GM12872 (cell line): ENCODE measurements at regions not wholly inside any gene's neighbourhood (a gene's known extent, or its start where the extent isn't known, plus 50 kb on each side); places are given as distances from the start of the nearest gene placed in this dataset.

Source experiments
- TF ChIP-seq, protein P1 (sequence below): IDR thresholded peaks from 3 replicates; pipeline ENCODE4 v1.5.1; 2011; ENCODE audit warnings: low read depth, mild to moderate bottlenecking, low read length, moderate library complexity; ENCODE audit not compliant: insufficient read depth

DNA sequence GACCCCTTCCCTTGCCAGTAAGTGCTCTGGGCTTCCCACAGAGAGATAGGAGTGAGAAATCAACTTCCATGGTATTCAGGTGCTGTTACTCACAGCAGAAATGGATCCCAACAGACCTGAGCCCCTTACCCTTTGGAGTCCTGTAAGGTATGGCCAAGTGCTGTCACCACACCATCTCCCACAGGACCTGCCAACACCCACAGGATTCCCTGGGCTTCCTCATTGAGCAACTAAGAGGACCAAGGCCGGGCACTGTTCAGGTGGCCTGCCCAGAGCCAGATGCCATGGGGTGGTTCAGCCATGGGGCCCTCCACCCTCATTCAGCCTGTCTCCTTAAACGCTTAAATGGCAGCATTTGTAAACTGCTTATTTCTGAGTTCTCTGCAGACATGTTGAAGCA is 166.2 kb downstream of the TRIM43 start:
- TF ChIP-seq, protein P1, sequence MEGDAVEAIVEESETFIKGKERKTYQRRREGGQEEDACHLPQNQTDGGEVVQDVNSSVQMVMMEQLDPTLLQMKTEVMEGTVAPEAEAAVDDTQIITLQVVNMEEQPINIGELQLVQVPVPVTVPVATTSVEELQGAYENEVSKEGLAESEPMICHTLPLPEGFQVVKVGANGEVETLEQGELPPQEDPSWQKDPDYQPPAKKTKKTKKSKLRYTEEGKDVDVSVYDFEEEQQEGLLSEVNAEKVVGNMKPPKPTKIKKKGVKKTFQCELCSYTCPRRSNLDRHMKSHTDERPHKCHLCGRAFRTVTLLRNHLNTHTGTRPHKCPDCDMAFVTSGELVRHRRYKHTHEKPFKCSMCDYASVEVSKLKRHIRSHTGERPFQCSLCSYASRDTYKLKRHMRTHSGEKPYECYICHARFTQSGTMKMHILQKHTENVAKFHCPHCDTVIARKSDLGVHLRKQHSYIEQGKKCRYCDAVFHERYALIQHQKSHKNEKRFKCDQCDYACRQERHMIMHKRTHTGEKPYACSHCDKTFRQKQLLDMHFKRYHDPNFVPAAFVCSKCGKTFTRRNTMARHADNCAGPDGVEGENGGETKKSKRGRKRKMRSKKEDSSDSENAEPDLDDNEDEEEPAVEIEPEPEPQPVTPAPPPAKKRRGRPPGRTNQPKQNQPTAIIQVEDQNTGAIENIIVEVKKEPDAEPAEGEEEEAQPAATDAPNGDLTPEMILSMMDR, result no peak

DNA sequence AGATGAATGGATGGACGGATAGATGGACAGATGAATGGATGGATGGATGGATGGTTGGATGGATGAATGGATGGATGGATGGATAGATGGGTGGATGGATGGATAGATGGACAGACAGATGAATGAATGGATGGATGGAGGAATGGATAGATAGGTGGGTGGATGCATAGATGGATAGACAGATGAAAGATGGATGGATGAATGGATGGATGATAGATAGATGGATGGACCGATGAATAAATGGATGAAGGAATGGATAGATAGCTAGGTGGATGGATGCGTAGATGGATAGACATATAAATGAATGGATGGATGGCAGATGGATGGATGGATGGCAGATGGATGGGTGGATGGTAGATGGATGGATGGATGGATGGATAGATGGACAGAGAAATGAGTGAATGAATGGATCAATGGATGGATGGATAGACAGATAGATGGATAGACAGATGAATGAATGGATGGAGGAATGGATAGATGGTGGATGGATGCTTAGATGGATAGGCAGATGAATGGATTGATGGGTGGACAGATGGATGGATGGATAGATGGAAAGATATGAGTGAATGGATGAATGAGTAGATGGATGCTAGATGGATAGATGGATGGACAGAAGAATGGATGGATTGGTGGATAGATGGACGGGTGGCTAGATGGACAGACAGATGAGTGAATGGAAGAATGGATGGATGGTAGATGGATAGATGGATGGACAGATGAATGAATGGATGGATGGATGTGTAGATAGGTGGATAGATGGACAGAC is 167.9 kb downstream of the TRIM43 start:
- TF ChIP-seq, protein P1, result no peak

DNA sequence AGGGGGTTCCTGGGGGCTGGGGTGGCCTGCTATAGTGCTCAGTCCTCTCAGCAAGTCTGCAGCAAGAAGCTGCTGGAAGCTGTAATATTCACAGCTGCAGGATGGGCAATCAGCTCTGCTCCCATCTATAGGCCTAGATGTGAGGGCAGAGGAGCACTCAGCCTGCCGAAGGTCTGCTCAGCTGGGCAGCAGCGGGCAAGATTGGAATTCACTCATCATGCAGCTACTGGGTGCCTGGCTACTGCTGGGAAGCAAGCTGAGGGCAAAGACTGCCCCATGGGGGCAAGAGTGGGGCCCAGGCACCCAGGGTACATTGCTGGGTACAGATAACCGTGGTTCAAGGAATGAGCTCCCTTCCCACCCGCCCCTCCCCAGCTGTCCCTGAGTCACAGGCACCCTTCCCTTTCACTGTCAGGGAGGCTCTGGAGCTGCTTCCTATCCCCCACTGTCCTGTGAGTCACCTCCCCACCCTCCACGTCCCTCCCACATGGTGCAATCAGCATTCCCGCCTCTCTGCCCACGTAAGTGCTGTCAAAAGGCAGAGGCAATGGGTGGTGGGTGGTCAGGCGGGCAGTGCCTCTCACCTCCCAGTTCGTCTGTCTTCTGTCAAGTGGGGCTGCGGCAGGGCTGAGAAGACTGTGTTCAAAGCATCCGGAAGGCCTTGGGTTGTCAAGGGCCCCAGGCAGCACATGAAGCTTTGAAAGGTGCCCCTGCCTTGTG is 169.2 kb downstream of the TRIM43 start:
- TF ChIP-seq, protein P1, result no peak

DNA sequence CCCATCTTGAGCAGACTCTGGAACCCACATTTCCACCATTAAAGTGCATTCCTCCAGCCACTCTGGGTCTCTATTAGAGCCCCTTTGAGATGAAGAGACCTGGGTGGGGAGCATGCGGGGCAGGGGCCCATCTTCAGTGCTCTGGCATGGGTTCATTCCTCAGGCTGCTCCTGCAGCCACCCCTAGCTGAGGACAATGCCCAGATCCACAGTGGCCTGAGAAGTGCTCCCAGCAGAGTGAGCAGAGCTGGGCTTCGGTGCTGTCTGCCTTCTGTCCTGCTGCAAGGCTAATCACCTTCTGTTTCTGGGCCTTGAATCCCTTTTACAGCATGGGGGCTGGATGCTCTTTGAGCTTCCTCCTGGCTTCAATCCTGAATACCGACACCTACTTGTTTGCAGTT is 169.8 kb downstream of the TRIM43 start:
- TF ChIP-seq, protein P1, result no peak
